GM23338 (cell line): ENCODE measurements at regions not wholly inside any gene's neighbourhood (a gene's known extent, or its start where the extent isn't known, plus 50 kb on each side); places are given as distances from the start of the nearest gene placed in this dataset.

Experiments used
- ATAC-seq: fragments of 200-7000 bp; cut with Tn5 transposase; 3 replicates; pipeline ENCODE4 v1.9.1; 2020
- DNase-seq: peaks from one replicate; pipeline ENCODE4 v3.0.0-alpha.2; 2015; ENCODE audit warnings: low spot score
- H2AFZ ChIP-seq: fragments of 200-600 bp; sonication (generic); 2 replicates; pipeline ENCODE4 v1.8.0; 2016; ENCODE audit warnings: antibody characterized with exemption, mild to moderate bottlenecking, moderate library complexity
- H3F3A ChIP-seq: fragments of 200-600 bp; sonication (generic); replicated peaks from 2 replicates; pipeline ENCODE4 v1.8.0; 2017; ENCODE audit warnings: antibody characterized with exemption, mixed run types, low read depth
- H3K27ac ChIP-seq: fragments of 200-600 bp; sonication (generic); 2 replicates; pipeline ENCODE4 v1.6.1; 2016; ENCODE audit warnings: low read depth
- H3K27me3 ChIP-seq: fragments of 200-600 bp; sonication (generic); 2 replicates; pipeline ENCODE4 v1.8.0; 2016; ENCODE audit warnings: mild to moderate bottlenecking, mixed run types, moderate library complexity; ENCODE audit not compliant: insufficient read depth
- H3K36me3 ChIP-seq: fragments of 200-600 bp; sonication (generic); 2 replicates; pipeline ENCODE4 v1.8.0; 2016; ENCODE audit warnings: mild to moderate bottlenecking; ENCODE audit not compliant: insufficient read depth
- H3K4me1 ChIP-seq: fragments of 200-600 bp; sonication (generic); 2 replicates; pipeline ENCODE4 v1.8.0; 2016; ENCODE audit warnings: mild to moderate bottlenecking, moderate library complexity; ENCODE audit not compliant: insufficient read depth
- H3K4me2 ChIP-seq: fragments of 200-600 bp; sonication (generic); 2 replicates; pipeline ENCODE4 v1.7.1; 2017; ENCODE audit warnings: mixed run types
- H3K4me3 ChIP-seq: fragments of 200-600 bp; sonication (generic); 2 replicates; pipeline ENCODE4 v1.6.1; 2016; ENCODE audit warnings: mixed run types
- H3K79me2 ChIP-seq: fragments of 200-600 bp; sonication (generic); replicated peaks from 2 replicates; pipeline ENCODE4 v1.8.0; 2017; ENCODE audit warnings: mild to moderate bottlenecking; ENCODE audit not compliant: insufficient read depth
- H3K9me2 ChIP-seq: fragments of 200-600 bp; sonication (generic); 2 replicates; pipeline ENCODE4 v1.8.0; 2017; ENCODE audit not compliant: insufficient read depth
- H4K20me1 ChIP-seq: fragments of 200-600 bp; sonication (generic); replicated peaks from 2 replicates; pipeline ENCODE4 v1.8.0; 2017; ENCODE audit warnings: mild to moderate bottlenecking; ENCODE audit not compliant: insufficient read depth
- H3K27ac Mint-ChIP-seq: 2 replicates; pipeline ENCODE4 v1.8.0; 2020; ENCODE audit warnings: inconsistent platforms, mild to moderate bottlenecking, moderate library complexity, mixed read lengths
- H3K27me3 Mint-ChIP-seq: 3 replicates; pipeline ENCODE4 v1.8.0; 2022; ENCODE audit warnings: low read depth, mild to moderate bottlenecking, moderate library complexity, mixed read lengths, inconsistent platforms; ENCODE audit not compliant: insufficient read depth, poor library complexity
- H3K36me3 Mint-ChIP-seq: 3 replicates; pipeline ENCODE4 v1.8.0; 2021; ENCODE audit warnings: low read depth, mild to moderate bottlenecking, inconsistent platforms, moderate library complexity, mixed read lengths
- H3K4me1 Mint-ChIP-seq: 3 replicates; pipeline ENCODE4 v1.8.0; 2020; ENCODE audit warnings: mild to moderate bottlenecking, inconsistent platforms, mixed read lengths
- H3K4me3 Mint-ChIP-seq: 3 replicates; pipeline ENCODE4 v1.8.0; 2021; ENCODE audit warnings: moderate library complexity, mild to moderate bottlenecking, inconsistent platforms, mixed read lengths
- H3K9me3 Mint-ChIP-seq: 3 replicates; pipeline ENCODE4 v1.8.0; 2020; ENCODE audit warnings: moderate library complexity, mild to moderate bottlenecking, inconsistent platforms, mixed read lengths
- CREB1 ChIP-seq: fragments of 250-450 bp; sonication (Bioruptor Pico); IDR thresholded peaks from 2 replicates; pipeline ENCODE4 v1.5.0; 2020; ENCODE audit warnings: low read depth, mild to moderate bottlenecking, moderate library complexity
- EZH2 ChIP-seq: fragments of 200-600 bp; sonication (generic); IDR thresholded peaks from one replicate; pipeline ENCODE4 v1.8.0; 2017; ENCODE audit warnings: antibody characterized with exemption, mild to moderate bottlenecking, low read depth; ENCODE audit not compliant: unreplicated experiment
- NANOG ChIP-seq: IDR thresholded peaks from 2 replicates; pipeline ENCODE4 v1.6.1; 2016; ENCODE audit warnings: antibody characterized with exemption, borderline replicate concordance
- ZNF114 ChIP-seq: fragments of 250-450 bp; sonication (Bioruptor Pico); IDR thresholded peaks from 2 replicates; pipeline ENCODE4 v1.5.0; 2020; ENCODE audit warnings: mild to moderate bottlenecking, moderate library complexity
- TF ChIP-seq, protein P1 (sequence below): fragments of 250-450 bp; sonication (Bioruptor Pico); IDR thresholded peaks from 2 replicates; pipeline ENCODE4 v1.5.0; 2020; ENCODE audit warnings: mild to moderate bottlenecking, moderate library complexity
- TF ChIP-seq, protein P2 (sequence below): IDR thresholded peaks from one replicate; pipeline ENCODE4 v1.6.1; 2018; ENCODE audit warnings: antibody characterized with exemption; ENCODE audit not compliant: unreplicated experiment

GRCh38 chrX:45745479-45745878 lies 544.8 kb upstream of the DIPK2B start:
- Histone ChIP-seq H3K27me3 (no peaks in the 10 kb centered on the region), H2AFZ (no peak overlapping the region), H3K36me3 (peaks cover 5% of the 10 kb centered on the region; the same call in 1 of the 2 replicates), H3K4me1 (no peaks in the 10 kb centered on the region), H3K79me2 (peaks cover 23% of the 10 kb centered on the region), H3K4me2 (no peak overlapping the region), H4K20me1 (peaks cover 15% of the 10 kb centered on the region), H3K4me3 (no peak overlapping the region), H3F3A (no peaks in the 10 kb centered on the region), H3K9me2 (no peaks in the 10 kb centered on the region), H3K27ac (no peak overlapping the region)
- no peak for TF ChIP-seq CREB1 (CRISPR knock-in tag)
- no peak for TF ChIP-seq EZH2
- TF ChIP-seq, protein P1, sequence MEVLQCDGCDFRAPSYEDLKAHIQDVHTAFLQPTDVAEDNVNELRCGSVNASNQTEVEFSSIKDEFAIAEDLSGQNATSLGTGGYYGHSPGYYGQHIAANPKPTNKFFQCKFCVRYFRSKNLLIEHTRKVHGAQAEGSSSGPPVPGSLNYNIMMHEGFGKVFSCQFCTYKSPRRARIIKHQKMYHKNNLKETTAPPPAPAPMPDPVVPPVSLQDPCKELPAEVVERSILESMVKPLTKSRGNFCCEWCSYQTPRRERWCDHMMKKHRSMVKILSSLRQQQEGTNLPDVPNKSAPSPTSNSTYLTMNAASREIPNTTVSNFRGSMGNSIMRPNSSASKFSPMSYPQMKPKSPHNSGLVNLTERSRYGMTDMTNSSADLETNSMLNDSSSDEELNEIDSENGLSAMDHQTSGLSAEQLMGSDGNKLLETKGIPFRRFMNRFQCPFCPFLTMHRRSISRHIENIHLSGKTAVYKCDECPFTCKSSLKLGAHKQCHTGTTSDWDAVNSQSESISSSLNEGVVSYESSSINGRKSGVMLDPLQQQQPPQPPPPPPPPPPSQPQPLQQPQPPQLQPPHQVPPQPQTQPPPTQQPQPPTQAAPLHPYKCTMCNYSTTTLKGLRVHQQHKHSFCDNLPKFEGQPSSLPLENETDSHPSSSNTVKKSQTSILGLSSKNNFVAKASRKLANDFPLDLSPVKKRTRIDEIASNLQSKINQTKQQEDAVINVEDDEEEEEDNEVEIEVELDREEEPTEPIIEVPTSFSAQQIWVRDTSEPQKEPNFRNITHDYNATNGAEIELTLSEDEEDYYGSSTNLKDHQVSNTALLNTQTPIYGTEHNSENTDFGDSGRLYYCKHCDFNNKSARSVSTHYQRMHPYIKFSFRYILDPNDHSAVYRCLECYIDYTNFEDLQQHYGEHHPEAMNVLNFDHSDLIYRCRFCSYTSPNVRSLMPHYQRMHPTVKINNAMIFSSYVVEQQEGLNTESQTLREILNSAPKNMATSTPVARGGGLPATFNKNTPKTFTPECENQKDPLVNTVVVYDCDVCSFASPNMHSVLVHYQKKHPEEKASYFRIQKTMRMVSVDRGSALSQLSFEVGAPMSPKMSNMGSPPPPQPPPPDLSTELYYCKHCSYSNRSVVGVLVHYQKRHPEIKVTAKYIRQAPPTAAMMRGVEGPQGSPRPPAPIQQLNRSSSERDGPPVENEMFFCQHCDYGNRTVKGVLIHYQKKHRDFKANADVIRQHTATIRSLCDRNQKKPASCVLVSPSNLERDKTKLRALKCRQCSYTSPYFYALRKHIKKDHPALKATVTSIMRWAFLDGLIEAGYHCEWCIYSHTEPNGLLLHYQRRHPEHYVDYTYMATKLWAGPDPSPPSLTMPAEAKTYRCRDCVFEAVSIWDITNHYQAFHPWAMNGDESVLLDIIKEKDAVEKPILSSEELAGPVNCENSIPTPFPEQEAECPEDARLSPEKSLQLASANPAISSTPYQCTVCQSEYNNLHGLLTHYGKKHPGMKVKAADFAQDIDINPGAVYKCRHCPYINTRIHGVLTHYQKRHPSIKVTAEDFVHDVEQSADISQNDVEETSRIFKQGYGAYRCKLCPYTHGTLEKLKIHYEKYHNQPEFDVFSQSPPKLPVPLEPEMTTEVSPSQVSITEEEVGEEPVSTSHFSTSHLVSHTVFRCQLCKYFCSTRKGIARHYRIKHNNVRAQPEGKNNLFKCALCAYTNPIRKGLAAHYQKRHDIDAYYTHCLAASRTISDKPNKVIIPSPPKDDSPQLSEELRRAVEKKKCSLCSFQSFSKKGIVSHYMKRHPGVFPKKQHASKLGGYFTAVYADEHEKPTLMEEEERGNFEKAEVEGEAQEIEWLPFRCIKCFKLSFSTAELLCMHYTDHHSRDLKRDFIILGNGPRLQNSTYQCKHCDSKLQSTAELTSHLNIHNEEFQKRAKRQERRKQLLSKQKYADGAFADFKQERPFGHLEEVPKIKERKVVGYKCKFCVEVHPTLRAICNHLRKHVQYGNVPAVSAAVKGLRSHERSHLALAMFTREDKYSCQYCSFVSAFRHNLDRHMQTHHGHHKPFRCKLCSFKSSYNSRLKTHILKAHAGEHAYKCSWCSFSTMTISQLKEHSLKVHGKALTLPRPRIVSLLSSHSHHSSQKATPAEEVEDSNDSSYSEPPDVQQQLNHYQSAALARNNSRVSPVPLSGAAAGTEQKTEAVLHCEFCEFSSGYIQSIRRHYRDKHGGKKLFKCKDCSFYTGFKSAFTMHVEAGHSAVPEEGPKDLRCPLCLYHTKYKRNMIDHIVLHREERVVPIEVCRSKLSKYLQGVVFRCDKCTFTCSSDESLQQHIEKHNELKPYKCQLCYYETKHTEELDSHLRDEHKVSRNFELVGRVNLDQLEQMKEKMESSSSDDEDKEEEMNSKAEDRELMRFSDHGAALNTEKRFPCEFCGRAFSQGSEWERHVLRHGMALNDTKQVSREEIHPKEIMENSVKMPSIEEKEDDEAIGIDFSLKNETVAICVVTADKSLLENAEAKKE (CRISPR knock-in tag): no peak
- no peak for TF ChIP-seq ZNF114 (CRISPR knock-in tag)
- TF ChIP-seq, protein P2, sequence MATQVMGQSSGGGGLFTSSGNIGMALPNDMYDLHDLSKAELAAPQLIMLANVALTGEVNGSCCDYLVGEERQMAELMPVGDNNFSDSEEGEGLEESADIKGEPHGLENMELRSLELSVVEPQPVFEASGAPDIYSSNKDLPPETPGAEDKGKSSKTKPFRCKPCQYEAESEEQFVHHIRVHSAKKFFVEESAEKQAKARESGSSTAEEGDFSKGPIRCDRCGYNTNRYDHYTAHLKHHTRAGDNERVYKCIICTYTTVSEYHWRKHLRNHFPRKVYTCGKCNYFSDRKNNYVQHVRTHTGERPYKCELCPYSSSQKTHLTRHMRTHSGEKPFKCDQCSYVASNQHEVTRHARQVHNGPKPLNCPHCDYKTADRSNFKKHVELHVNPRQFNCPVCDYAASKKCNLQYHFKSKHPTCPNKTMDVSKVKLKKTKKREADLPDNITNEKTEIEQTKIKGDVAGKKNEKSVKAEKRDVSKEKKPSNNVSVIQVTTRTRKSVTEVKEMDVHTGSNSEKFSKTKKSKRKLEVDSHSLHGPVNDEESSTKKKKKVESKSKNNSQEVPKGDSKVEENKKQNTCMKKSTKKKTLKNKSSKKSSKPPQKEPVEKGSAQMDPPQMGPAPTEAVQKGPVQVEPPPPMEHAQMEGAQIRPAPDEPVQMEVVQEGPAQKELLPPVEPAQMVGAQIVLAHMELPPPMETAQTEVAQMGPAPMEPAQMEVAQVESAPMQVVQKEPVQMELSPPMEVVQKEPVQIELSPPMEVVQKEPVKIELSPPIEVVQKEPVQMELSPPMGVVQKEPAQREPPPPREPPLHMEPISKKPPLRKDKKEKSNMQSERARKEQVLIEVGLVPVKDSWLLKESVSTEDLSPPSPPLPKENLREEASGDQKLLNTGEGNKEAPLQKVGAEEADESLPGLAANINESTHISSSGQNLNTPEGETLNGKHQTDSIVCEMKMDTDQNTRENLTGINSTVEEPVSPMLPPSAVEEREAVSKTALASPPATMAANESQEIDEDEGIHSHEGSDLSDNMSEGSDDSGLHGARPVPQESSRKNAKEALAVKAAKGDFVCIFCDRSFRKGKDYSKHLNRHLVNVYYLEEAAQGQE: no peak
- TF ChIP-seq NANOG: no peak
- no peaks in the 10 kb centered on the region; the same call in 2 of the 3 replicates for H3K9me3 Mint-ChIP-seq
- DNase-seq: no peak
- H3K27ac Mint-ChIP-seq: no peak overlapping the region
- no peak overlapping the region for H3K4me3 Mint-ChIP-seq
- peaks cover 4% of the 10 kb centered on the region; the same call in 2 of the 3 replicates for H3K4me1 Mint-ChIP-seq
- ATAC-seq: no peak
- H3K36me3 Mint-ChIP-seq: peaks cover 56% of the 10 kb centered on the region
- peaks cover 10% of the 10 kb centered on the region for H3K27me3 Mint-ChIP-seq
